ENCODE measurements at regions not wholly inside any gene's neighbourhood (a gene's known extent, or its start where the extent isn't known, plus 50 kb on each side); places are given as distances from the start of the nearest gene placed in this dataset.
"Not testable (repeated sequence)": the region's sequence is repeated elsewhere in the genome, so short reads cannot be mapped to it uniquely, and the experiment has no call there.

GRCh38 chr1:117734403-117734802 is 128.6 kb downstream of the TENT5C start:
- ATAC-seq (peak in 1 of 2 donors; percentile 55), DNase-seq (no peak)
- Histone ChIP-seq H3K4me3 (ENCODE audit: low read length) (no peak overlapping the region), H3K9me3 (ENCODE audit: control insufficient read depth, low read length) (no peaks in the 10 kb centered on the region), H3K27me3 (ENCODE audit: control insufficient read depth, insufficient read depth) (no peaks in the 10 kb centered on the region), H3K27ac (ENCODE audit: low read length) (no peak overlapping the region), H3K4me1 (ENCODE audit: control insufficient read depth, insufficient read depth, low read length) (peaks cover 2% of the 10 kb centered on the region)
- WGBS, result 60% methylated on average over 3 of the region's 3 CpGs
- intact Hi-C loops (cut with DNase I), result no loop called here

GRCh38 chr1:117735045-117735992 is 129.5 kb downstream of the TENT5C start:
- H3K4me3 ChIP-seq (ENCODE audit: low read length), result peak overlapping the region; percentile 51
- DNase-seq, result no peak
- H3K4me1 ChIP-seq (ENCODE audit: control insufficient read depth, insufficient read depth, low read length), result peaks cover 2% of the 10 kb centered on the region
- H3K9me3 ChIP-seq (ENCODE audit: control insufficient read depth, low read length), result no peaks in the 10 kb centered on the region
- WGBS, result under 1% methylated on average over 2 of the region's 2 CpGs
- ATAC-seq, result peak; percentile 60 to 71
- no peaks in the 10 kb centered on the region for H3K27me3 ChIP-seq (ENCODE audit: control insufficient read depth, insufficient read depth)
- intact Hi-C loops (cut with DNase I), result no loop called here
- H3K27ac ChIP-seq (ENCODE audit: low read length), result no peak overlapping the region

- no peaks in the 10 kb centered on the region for H3K9me3 ChIP-seq (ENCODE audit: control insufficient read depth, low read length)
- ATAC-seq (no peak), DNase-seq (no peak)
- H3K4me3 ChIP-seq (ENCODE audit: low read length), result no peak overlapping the region
- WGBS, result 97% methylated on average over 1 of the region's 1 CpG
- no peaks in the 10 kb centered on the region for H3K4me1 ChIP-seq (ENCODE audit: control insufficient read depth, insufficient read depth, low read length)
- no peak overlapping the region for H3K27ac ChIP-seq (ENCODE audit: low read length)
- intact Hi-C loops (cut with DNase I), result no loop called here
- H3K27me3 ChIP-seq (ENCODE audit: control insufficient read depth, insufficient read depth), result no peaks in the 10 kb centered on the region
Measured at GRCh38 chr1:117739504-117739903, 133.7 kb downstream of the TENT5C start.

GRCh38 chr1:117740496-117740895 is 134.6 kb downstream of the TENT5C start:
- Histone ChIP-seq H3K9me3 (ENCODE audit: control insufficient read depth, low read length) (no peaks in the 10 kb centered on the region), H3K4me3 (ENCODE audit: low read length) (no peak overlapping the region)

GRCh38 chr1:117746565-117746964 is 140.7 kb downstream of the TENT5C start:
- ATAC-seq; intact Hi-C loops (cut with DNase I); H3K4me3 ChIP-seq (ENCODE audit: low read length); H3K4me1 ChIP-seq (ENCODE audit: control insufficient read depth, insufficient read depth, low read length); H3K9me3 ChIP-seq (ENCODE audit: control insufficient read depth, low read length); DNase-seq; H3K27ac ChIP-seq (ENCODE audit: low read length); H3K27me3 ChIP-seq (ENCODE audit: control insufficient read depth, insufficient read depth): not testable (repeated sequence)

More at GRCh38 chr1:117740496-117740895, 134.6 kb downstream of the TENT5C start:
- ATAC-seq (no peak), DNase-seq (no peak)
- no peaks in the 10 kb centered on the region for H3K27me3 ChIP-seq (ENCODE audit: control insufficient read depth, insufficient read depth)
- H3K4me1 ChIP-seq (ENCODE audit: control insufficient read depth, insufficient read depth, low read length), result no peaks in the 10 kb centered on the region
- 56% methylated on average over 3 of the region's 3 CpGs for WGBS
- intact Hi-C loops (cut with DNase I), result no loop called here
- no peak overlapping the region for H3K27ac ChIP-seq (ENCODE audit: low read length)

- intact Hi-C loops (cut with DNase I), result no loop called here
- Histone ChIP-seq H3K9me3 (ENCODE audit: control insufficient read depth, low read length) (no peaks in the 10 kb centered on the region), H3K27me3 (ENCODE audit: control insufficient read depth, insufficient read depth) (no peaks in the 10 kb centered on the region), H3K4me1 (ENCODE audit: control insufficient read depth, insufficient read depth, low read length) (no peaks in the 10 kb centered on the region), H3K4me3 (ENCODE audit: low read length) (no peak overlapping the region), H3K27ac (ENCODE audit: low read length) (no peak overlapping the region)
- DNase-seq, result no peak
- 71% methylated on average over 2 of the region's 2 CpGs for WGBS
- no peak for ATAC-seq
Measured at GRCh38 chr1:117747605-117748004, 141.8 kb downstream of the TENT5C start.

- ATAC-seq (no peak), DNase-seq (no peak)
- intact Hi-C loops (cut with DNase I), result loop anchor here in 3 of 4 donors (5.0 to 10.0 kb wide), 3 partner anchors 137 to 234 kb away; partner anchors contain the start of gene TENT5C (in 1 of the 3)
- 83% methylated on average over 2 of the region's 2 CpGs for WGBS
- Histone ChIP-seq H3K27me3 (ENCODE audit: control insufficient read depth, insufficient read depth) (no peaks in the 10 kb centered on the region), H3K4me1 (ENCODE audit: control insufficient read depth, insufficient read depth, low read length) (no peaks in the 10 kb centered on the region), H3K27ac (ENCODE audit: low read length) (no peak overlapping the region), H3K9me3 (ENCODE audit: control insufficient read depth, low read length) (no peaks in the 10 kb centered on the region), H3K4me3 (ENCODE audit: low read length) (no peak overlapping the region)
Measured at GRCh38 chr1:117751321-117751720, 145.5 kb downstream of the TENT5C start.

- Histone ChIP-seq H3K27me3 (ENCODE audit: control insufficient read depth, insufficient read depth) (no peaks in the 10 kb centered on the region), H3K9me3 (ENCODE audit: control insufficient read depth, low read length) (no peaks in the 10 kb centered on the region), H3K4me3 (ENCODE audit: low read length) (no peak overlapping the region), H3K4me1 (ENCODE audit: control insufficient read depth, insufficient read depth, low read length) (no peaks in the 10 kb centered on the region), H3K27ac (ENCODE audit: low read length) (no peak overlapping the region)
- DNase-seq, result no peak
- no peak for ATAC-seq
- intact Hi-C loops (cut with DNase I), result loop anchor here in 3 of 4 donors (5.0 to 10.0 kb wide), 3 partner anchors 138 to 235 kb away; partner anchors contain the start of gene TENT5C (in 1 of the 3)
Measured at GRCh38 chr1:117752661-117753060, 146.8 kb downstream of the TENT5C start.

GRCh38 chr1:117753232-117753631 is 147.4 kb downstream of the TENT5C start:
- H3K9me3 ChIP-seq (ENCODE audit: control insufficient read depth, low read length), result no peaks in the 10 kb centered on the region
- intact Hi-C loops (cut with DNase I), result loop anchor here in 3 of 4 donors (5.0 to 10.0 kb wide), 3 partner anchors 138 to 236 kb away; partner anchors contain the start of gene TENT5C (in 1 of the 3)
- no peak overlapping the region for H3K4me3 ChIP-seq (ENCODE audit: low read length)
- WGBS, result 45% methylated on average over 3 of the region's 3 CpGs
- H3K27me3 ChIP-seq (ENCODE audit: control insufficient read depth, insufficient read depth), result no peaks in the 10 kb centered on the region
- DNase-seq (no peak), ATAC-seq (no peak)
- peak overlapping the region; percentile 62 for H3K27ac ChIP-seq (ENCODE audit: low read length)
- H3K4me1 ChIP-seq (ENCODE audit: control insufficient read depth, insufficient read depth, low read length), result no peaks in the 10 kb centered on the region

GRCh38 chr1:117753652-117754051 is 147.8 kb downstream of the TENT5C start:
- DNase-seq (no peak), ATAC-seq (no peak)
- Histone ChIP-seq H3K27me3 (ENCODE audit: control insufficient read depth, insufficient read depth) (no peaks in the 10 kb centered on the region), H3K4me3 (ENCODE audit: low read length) (no peak overlapping the region), H3K4me1 (ENCODE audit: control insufficient read depth, insufficient read depth, low read length) (no peaks in the 10 kb centered on the region), H3K9me3 (ENCODE audit: control insufficient read depth, low read length) (no peaks in the 10 kb centered on the region), H3K27ac (ENCODE audit: low read length) (no peak overlapping the region)
- intact Hi-C loops (cut with DNase I), result loop anchor here (2.0 to 10.0 kb wide), 4 partner anchors 139 to 236 kb away; partner anchors contain the start of gene TENT5C (in 1 of the 4)
- WGBS, result 33% methylated on average over 5 of the region's 5 CpGs
